ENCODE measurements at regions not wholly inside any gene's neighbourhood (a gene's known extent, or its start where the extent isn't known, plus 50 kb on each side); places are given as distances from the start of the nearest gene placed in this dataset.
"Not testable (repeated sequence)": the region's sequence is repeated elsewhere in the genome, so short reads cannot be mapped to it uniquely, and the experiment has no call there.

- DNase-seq = no peak
These were observed 52.2 kb upstream of the ABCA1 start for GRCh38 chr9:104980039-104980654.

- no peak for DNase-seq
These were observed 53.7 kb upstream of the ABCA1 start for GRCh38 chr9:104981543-104982129.

GRCh38 chr9:104982543-104982942, 54.6 kb upstream of the ABCA1 start:
- no peak for DNase-seq

- no peak for DNase-seq
These were observed 55.5 kb upstream of the ABCA1 start for GRCh38 chr9:104983491-104983890.

- no peak for DNase-seq
These were observed 56.2 kb upstream of the ABCA1 start for GRCh38 chr9:104984121-104984520.

GRCh38 chr9:104984542-104984941, 56.6 kb upstream of the ABCA1 start:
- no peak for DNase-seq

- no peak for DNase-seq
These were observed 57.0 kb upstream of the ABCA1 start for GRCh38 chr9:104984948-104985347.

- DNase-seq = no peak
These were observed 58.1 kb upstream of the ABCA1 start for GRCh38 chr9:104986096-104986495.

GRCh38 chr9:104987743-104988142, 59.8 kb upstream of the ABCA1 start:
- no peak for DNase-seq

GRCh38 chr9:104988539-104988938, 60.6 kb upstream of the ABCA1 start:
- no peak for DNase-seq

GRCh38 chr9:104991144-104991953, 63.4 kb upstream of the ABCA1 start:
- peak; percentile 78 for DNase-seq

GRCh38 chr9:104992659-104993058, 64.7 kb upstream of the ABCA1 start:
- no peak for DNase-seq

GRCh38 chr9:104993291-104993963, 65.5 kb upstream of the ABCA1 start:
- DNase-seq = no peak

GRCh38 chr9:104997536-104997935, 69.6 kb upstream of the ABCA1 start:
- no peak for DNase-seq

- no peak for DNase-seq
These were observed 71.2 kb upstream of the ABCA1 start for GRCh38 chr9:104999136-104999535.

GRCh38 chr9:105000529-105000928, 72.6 kb upstream of the ABCA1 start:
- not testable (repeated sequence) for DNase-seq

GRCh38 chr9:105004466-105005090, 76.6 kb upstream of the ABCA1 start:
- no peak for DNase-seq

GRCh38 chr9:105005186-105005585, 77.2 kb upstream of the ABCA1 start:
- DNase-seq = no peak

- DNase-seq = no peak
These were observed 78.6 kb upstream of the ABCA1 start for GRCh38 chr9:105006514-105006913.

- DNase-seq = no peak
These were observed 79.2 kb upstream of the ABCA1 start for GRCh38 chr9:105007143-105007542.

- not testable (repeated sequence) for DNase-seq
These were observed 82.1 kb upstream of the ABCA1 start for GRCh38 chr9:105010089-105010488.

- no peak for DNase-seq
These were observed 94.0 kb upstream of the ABCA1 start for GRCh38 chr9:105021917-105022316.

GRCh38 chr9:105022545-105022944, 94.6 kb upstream of the ABCA1 start:
- not testable (repeated sequence) for DNase-seq

Measured in NCI-H774 (cell line).